OCI-LY1 (cell line): ENCODE measurements at regions not wholly inside any gene's neighbourhood (a gene's known extent, or its start where the extent isn't known, plus 50 kb on each side); places are given as distances from the start of the nearest gene placed in this dataset.

Source experiments
- H2AFZ ChIP-seq: fragments of 200-600 bp; sonication (generic), shearing (Covaris generic); 2 replicates; pipeline ENCODE4 v1.6.0; 2014; ENCODE audit warnings: antibody characterized with exemption, mild to moderate bottlenecking, low read length
- H3F3A ChIP-seq: fragments of 200-600 bp; sonication (generic), shearing (Covaris generic); 2 replicates; pipeline ENCODE4 v1.6.0; 2014; ENCODE audit warnings: mild to moderate bottlenecking, antibody characterized with exemption, low read length, moderate library complexity; ENCODE audit not compliant: insufficient read depth
- H3K27ac ChIP-seq: fragments of 200-600 bp; sonication (generic); 2 replicates; pipeline ENCODE4 v1.5.1; 2014; ENCODE audit warnings: low read length, mixed run types, mild to moderate bottlenecking, low read depth; ENCODE audit not compliant: poor library complexity, severe bottlenecking
- H3K27me3 ChIP-seq: fragments of 200-600 bp; sonication (generic); 2 replicates; pipeline ENCODE4 v1.6.0; 2014; ENCODE audit warnings: antibody characterized with exemption, mild to moderate bottlenecking, low read length, moderate library complexity; ENCODE audit not compliant: insufficient read depth
- H3K36me3 ChIP-seq: fragments of 200-600 bp; sonication (generic); 2 replicates; pipeline ENCODE4 v1.6.1; 2014; ENCODE audit warnings: mild to moderate bottlenecking, antibody characterized with exemption, low read length, moderate library complexity, mixed read lengths; ENCODE audit not compliant: insufficient read depth
- H3K4me1 ChIP-seq: fragments of 200-600 bp; sonication (generic); 2 replicates; pipeline ENCODE4 v1.5.1; 2014; ENCODE audit warnings: mild to moderate bottlenecking, low read length, moderate library complexity; ENCODE audit not compliant: insufficient read depth, severe bottlenecking
- H3K4me2 ChIP-seq: fragments of 200-600 bp; sonication (generic), shearing (Covaris generic); 2 replicates; pipeline ENCODE4 v1.6.1; 2014; ENCODE audit warnings: low read length
- H3K4me3 ChIP-seq: fragments of 200-600 bp; sonication (generic); 2 replicates; pipeline ENCODE4 v1.5.1; 2014; ENCODE audit warnings: low read length, low read depth, mild to moderate bottlenecking, mixed read lengths; ENCODE audit not compliant: poor library complexity, severe bottlenecking
- H3K79me2 ChIP-seq: fragments of 200-600 bp; shearing (Covaris generic); 2 replicates; pipeline ENCODE4 v1.6.1; 2016; ENCODE audit warnings: mixed run types, low read length, mixed read lengths; ENCODE audit not compliant: insufficient read depth
- H3K9ac ChIP-seq: fragments of 200-600 bp; sonication (generic), shearing (Covaris generic); 2 replicates; pipeline ENCODE4 v1.6.1; 2014; ENCODE audit warnings: mild to moderate bottlenecking, low read length, mixed read lengths
- H3K9me2 ChIP-seq: fragments of 200-600 bp; sonication (generic), shearing (Covaris generic); 2 replicates; pipeline ENCODE4 v1.6.1; 2014; ENCODE audit warnings: low read depth, mild to moderate bottlenecking, low read length, mixed read lengths
- H3K9me3 ChIP-seq: fragments of 200-600 bp; shearing (Covaris generic); 2 replicates; pipeline ENCODE4 v1.6.1; 2014; ENCODE audit warnings: low read length, mixed read lengths
- H4K20me1 ChIP-seq: fragments of 200-600 bp; sonication (generic), shearing (Covaris generic); 2 replicates; pipeline ENCODE4 v1.6.0; 2016; ENCODE audit warnings: mild to moderate bottlenecking, low read length; ENCODE audit not compliant: insufficient read depth
- CTCF ChIP-seq: fragments of 200-600 bp; sonication (generic), shearing (Covaris generic); IDR thresholded peaks from 2 replicates; pipeline ENCODE4 v1.5.1; 2017; ENCODE audit warnings: mild to moderate bottlenecking, antibody characterized with exemption, low read length, moderate library complexity, mixed read lengths
- EZH2 ChIP-seq: fragments of 200-600 bp; sonication (generic), shearing (Covaris generic); IDR thresholded peaks from 2 replicates; pipeline ENCODE4 v1.8.0; 2017; ENCODE audit warnings: borderline replicate concordance, mixed run types, mild to moderate bottlenecking, antibody characterized with exemption, low read length, moderate library complexity, mixed read lengths

DNA sequence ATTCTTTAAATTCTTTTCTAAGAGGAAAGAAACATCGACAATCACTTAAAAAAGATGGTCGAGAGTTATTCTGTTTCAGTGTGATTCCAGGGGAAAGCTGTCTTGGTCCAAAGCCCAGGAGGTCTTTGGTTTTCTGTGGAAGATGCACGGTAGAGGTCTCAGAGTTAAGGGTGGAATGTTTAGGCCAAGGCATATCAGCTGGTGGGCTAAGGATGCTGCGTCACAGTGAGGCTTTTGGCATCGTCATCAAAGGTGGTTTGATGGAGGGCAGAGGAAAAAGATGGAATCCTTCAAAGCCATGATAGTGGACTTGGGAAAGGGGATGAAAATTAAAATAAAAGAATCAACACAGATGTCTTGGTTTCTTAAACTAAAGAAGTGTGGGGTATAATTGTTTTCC is 137.3 kb upstream of the ANKH start:
- H3K27me3 ChIP-seq, result no peaks in the 10 kb centered on the region
- no peaks in the 10 kb centered on the region for H3F3A ChIP-seq
- H3K4me1 ChIP-seq, result no peaks in the 10 kb centered on the region
- H3K36me3 ChIP-seq, result no peaks in the 10 kb centered on the region
- H3K4me3 ChIP-seq, result no peak overlapping the region
- H3K9me2 ChIP-seq, result no peaks in the 10 kb centered on the region
- TF ChIP-seq EZH2 (no peak), CTCF (no peak)
- no peak overlapping the region for H3K4me2 ChIP-seq
- no peak overlapping the region for H3K27ac ChIP-seq
- no peak overlapping the region for H2AFZ ChIP-seq
- H3K9me3 ChIP-seq, result no peaks in the 10 kb centered on the region
- H3K79me2 ChIP-seq, result no peaks in the 10 kb centered on the region
- H3K9ac ChIP-seq, result no peak overlapping the region
- no peaks in the 10 kb centered on the region for H4K20me1 ChIP-seq

- Histone ChIP-seq H2AFZ (no peak overlapping the region), H3K9ac (no peak overlapping the region), H3K79me2 (no peaks in the 10 kb centered on the region), H3K4me2 (no peak overlapping the region), H3K36me3 (no peaks in the 10 kb centered on the region), H3K9me2 (no peaks in the 10 kb centered on the region), H3K27me3 (no peaks in the 10 kb centered on the region), H3K27ac (no peak overlapping the region), H3F3A (no peaks in the 10 kb centered on the region), H3K4me1 (no peaks in the 10 kb centered on the region), H4K20me1 (no peaks in the 10 kb centered on the region), H3K4me3 (no peak overlapping the region), H3K9me3 (no peaks in the 10 kb centered on the region)
- TF ChIP-seq CTCF (no peak), EZH2 (no peak)
Observed at GRCh38 chr5:15008476-15008875, 136.9 kb upstream of the ANKH start.

DNA sequence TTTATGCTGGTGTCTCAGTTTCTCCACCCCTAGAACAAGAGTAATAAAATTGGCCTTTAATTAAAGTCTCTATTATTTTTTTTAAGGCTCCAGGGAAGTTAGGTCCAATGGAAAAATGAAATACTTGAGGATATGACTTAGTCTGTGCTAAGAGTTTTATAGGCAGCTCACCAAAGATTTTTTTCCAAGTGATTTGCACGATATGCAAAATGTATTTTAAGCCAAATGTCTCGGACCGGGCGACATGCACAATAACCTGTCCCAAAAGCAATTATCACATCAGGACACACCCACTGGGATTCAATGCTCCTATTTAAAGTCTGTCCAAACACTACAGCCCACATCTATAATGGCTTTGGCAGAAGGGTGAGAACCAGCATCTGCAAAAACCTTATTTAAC is 136.1 kb upstream of the ANKH start:
- Histone ChIP-seq H3K4me1 (no peaks in the 10 kb centered on the region), H3K79me2 (no peaks in the 10 kb centered on the region), H3K27me3 (no peaks in the 10 kb centered on the region), H3K9me2 (no peaks in the 10 kb centered on the region), H3K9ac (no peak overlapping the region), H3K4me2 (no peak overlapping the region), H3K36me3 (no peaks in the 10 kb centered on the region), H3K27ac (no peak overlapping the region), H3K4me3 (no peak overlapping the region), H3F3A (no peaks in the 10 kb centered on the region), H4K20me1 (no peaks in the 10 kb centered on the region), H2AFZ (no peak overlapping the region), H3K9me3 (no peaks in the 10 kb centered on the region)
- TF ChIP-seq CTCF, result no peak
- no peak for TF ChIP-seq EZH2
